ENCODE measurements at regions not wholly inside any gene's neighbourhood (a gene's known extent, or its start where the extent isn't known, plus 50 kb on each side); places are given as distances from the start of the nearest gene placed in this dataset.

DNA sequence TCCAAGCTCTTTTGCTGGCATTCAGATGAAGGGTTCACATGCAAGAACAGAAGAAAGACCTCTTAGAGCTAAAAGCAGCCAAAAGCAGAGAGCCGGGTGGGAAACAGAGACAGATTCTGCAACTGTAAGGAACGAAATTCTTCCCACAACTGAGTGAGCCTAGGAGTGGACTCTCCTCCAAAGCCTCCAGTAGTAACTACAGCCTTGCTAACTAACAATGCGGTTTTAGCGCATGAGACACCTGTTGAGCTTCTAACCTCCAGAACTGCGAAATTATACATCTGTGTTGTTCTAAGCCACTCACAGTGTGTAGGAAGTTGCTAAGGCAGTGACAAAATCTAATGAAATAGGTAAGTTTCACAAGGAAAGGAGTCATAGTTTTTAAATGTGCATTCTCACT, 98.1 kb upstream of the SLITRK1 start:
- DNase-seq = no peak

DNA sequence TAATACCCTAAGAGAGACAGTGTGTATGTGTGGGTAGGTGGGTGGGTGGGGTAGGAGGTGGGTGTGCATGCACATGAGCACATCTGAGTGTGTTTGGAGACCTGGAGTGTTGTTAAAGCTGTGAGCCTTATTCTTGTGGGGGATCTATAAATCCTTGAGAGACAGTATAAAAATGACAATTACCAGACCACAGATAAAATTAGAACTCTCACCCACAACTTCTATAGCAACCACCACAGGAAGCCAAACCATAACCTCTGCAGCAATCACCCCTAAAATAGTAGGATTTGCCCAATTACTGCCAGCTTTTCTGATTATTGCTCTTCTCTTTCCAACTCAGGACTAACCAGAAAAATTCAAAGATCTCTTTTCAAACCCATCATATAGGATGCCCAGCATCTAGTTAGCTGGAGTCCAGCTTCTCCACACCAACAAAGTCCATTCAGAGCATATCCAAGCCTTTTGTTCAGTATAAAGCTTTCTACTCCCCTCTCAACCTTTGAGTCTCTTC, 93.4 kb upstream of the SLITRK1 start:
- no peak for DNase-seq

DNA sequence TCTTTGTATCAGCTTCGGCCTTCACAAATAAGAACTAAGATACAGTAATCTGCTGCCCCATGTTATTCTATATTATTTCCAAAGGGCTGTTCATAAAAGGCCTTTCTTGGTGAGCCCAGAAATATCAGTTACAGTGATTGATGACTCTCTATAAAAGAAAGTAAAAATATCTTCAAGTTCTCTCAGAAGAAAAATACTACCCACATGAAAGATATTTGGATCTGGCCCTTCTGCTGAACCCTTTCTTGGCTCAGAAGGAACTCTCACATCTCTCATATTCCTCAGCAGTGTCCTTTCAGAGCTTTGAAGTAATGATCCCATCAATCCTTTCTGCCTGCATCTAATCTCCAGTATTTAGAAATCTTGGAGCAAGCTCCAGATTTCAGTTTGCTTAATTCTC, 76.3 kb upstream of the SLITRK1 start:
- no peak for DNase-seq

DNA sequence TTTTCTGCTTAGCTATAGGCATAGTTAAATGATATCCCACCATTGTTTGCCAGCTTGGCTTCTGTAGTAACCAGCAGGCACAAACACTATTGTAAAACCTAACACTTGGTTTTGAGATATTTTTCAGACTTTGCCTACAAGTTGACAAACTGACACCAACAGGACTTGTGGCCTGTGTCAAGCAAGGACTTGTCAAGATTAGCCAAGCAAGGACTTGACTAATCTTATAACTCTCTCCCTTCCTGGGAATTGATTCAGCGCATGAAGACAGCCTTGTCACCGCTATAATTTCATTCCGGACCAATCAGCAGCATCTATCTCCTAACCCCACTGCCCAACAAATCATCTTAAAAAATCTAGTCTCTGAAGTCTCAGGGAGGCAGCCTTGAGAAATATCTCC, 72.7 kb upstream of the SLITRK1 start:
- no peak for DNase-seq

DNA sequence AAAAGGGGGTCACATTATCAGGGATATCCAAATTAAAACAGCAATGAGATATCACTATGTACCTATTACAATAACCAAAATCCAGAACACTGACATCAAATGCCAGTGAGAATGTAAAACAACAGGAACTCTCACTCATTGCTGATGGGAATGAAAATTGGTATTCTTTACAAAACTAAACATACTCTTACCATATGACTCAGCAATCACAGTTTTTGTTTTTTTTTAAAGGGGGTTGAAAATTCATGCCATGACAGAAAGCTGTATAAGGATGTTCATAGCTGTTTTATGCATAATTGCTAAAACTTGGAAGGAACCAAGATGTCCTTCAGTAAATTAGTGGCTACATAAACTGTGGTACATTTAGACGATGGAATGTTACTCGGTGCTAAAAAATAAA, 71.6 kb upstream of the SLITRK1 start:
- DNase-seq = no peak

DNA sequence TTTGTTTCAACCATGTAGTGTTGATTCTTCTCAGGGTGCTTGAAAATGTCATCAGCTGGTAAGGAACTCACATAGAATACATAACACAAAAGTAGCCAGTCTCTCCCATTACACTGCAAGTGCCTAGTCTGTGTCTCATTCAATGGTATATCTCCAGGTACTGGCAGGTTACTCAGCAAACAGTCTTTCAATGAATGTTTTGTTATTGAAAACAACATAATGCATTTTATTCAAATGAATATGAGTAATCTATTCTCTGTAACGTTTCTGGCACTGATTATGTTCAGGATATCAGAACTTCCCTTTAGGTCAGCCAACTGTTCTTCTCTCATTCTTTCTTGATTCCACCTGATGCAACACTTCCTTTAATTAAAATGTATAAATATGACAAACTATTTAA, 68.0 kb upstream of the SLITRK1 start:
- no peak for DNase-seq

DNA sequence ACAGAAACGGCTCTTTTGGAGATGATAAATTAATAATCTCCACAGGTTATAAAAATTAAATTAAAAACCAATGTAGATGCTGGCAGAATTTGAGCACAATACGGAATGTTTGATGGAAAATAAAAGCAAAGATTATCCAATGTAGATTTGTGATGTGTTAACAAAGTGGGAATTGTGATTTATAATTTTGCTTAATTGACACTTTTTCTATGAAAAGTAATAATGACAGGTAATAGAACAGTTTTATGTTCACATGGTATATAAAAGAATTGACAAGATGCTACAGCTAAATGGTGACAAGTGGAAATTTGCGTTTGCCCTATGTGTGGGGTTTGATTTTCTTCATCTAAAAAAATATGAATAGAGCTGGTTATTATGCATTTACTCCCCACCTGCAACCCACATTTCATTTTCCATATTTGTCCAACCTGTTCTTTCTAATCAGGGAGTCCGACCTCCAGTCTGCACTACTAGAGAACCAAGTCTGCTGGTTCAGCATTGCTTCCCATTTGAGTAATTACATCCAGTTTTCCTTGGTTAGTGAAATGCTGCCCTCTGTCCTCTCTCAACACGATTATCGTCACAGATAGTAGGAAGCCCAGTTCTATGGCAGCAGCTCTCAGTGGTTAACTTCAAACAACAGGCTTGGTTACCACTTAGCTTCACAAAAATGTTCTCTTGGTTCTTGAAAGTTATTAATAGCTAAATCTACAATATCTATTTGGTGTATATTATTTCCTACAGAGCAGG, 61.4 kb upstream of the SLITRK1 start:
- DNase-seq = no peak

DNA sequence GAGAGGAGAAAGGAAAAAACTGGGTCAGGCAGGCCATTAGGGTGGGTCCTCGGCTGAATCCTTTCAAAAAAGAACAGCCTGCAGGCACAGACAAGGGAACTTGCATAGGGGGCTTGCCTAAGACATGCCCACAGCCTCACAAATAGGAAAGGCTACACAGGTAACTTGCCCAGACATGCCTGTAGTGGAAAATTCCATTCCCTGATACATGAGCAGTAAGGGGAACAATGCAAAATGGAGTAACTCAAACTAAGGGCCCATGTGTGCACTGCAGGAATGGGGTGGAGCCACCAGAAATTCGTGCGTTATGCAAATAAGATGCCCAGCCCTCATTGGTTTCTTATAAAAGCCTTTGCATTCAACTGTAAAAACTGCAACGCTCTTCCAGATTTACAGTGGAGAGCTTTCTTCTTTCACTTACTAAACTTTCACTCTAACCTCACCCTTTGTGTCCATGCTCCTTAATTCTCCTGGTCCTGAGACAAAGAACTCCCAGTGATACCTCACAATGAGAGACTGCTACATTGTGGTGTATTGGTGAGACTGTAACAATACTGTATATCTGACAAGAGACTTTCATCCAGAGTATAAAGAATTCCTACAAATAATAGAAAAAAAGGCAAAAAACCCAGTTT, 59.5 kb upstream of the SLITRK1 start:
- DNase-seq = no peak

DNA sequence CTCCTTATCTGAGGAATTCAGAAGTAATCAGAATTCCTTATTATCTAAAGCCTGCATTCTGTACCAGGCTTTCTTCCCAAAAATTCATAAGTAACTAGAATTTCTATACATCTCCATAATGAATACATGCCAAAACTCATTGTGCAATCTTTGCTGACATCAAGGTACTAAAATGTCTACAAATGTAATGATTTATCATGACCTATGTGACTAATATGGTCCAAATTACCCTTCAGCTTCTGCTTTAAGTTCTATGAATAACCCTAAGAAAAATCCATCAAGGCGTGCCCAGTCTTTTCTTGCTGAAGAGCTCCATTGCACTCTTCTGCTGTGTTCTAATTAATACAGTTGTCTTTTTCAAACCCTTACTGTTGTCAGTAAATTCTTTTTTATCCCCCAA, 58.5 kb upstream of the SLITRK1 start:
- no peak for DNase-seq

DNA sequence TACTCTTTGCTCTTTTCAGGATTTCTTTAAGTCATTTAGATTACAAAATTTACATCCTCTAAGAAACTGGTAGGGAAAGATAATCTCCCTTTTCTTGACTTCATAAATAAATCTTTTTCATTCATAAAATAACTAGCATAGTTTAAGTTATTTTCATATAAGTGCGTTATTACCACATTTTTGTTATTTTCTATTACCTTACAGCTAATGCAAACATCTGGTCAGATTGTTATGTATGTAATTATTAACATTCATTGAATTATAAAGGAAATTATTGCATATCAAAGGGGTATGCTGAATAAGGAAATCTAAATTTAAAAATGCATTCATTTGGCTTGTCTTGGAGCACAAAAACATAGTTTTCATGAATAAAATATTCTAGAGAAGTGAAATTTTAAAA, 55.3 kb upstream of the SLITRK1 start:
- DNase-seq = no peak

DNA sequence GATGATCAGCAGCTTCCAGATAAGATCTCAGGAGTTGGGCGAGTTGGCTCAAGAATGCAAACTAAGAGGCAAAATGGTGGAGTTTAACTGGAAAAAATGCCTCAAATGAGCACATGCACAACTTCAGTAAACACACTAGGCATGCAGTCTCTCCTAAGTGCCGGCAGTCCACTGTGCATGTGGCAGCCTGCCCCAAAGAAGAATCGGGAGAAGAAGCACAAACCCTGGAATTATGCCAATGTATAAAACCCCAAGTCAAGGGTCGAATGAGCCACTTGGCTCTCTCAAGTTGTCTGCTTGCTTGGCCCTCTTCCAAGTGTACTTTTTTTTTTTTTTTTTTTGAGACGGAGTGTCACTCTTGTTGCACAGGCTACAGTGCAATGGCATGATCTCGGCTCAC, 53.3 kb upstream of the SLITRK1 start:
- DNase-seq = no peak

Measured in NCI-H1048 (cell line).